Suprapubic skin (tissue), 4 donors: ENCODE measurements at regions not wholly inside any gene's neighbourhood (a gene's known extent, or its start where the extent isn't known, plus 50 kb on each side); places are given as distances from the start of the nearest gene placed in this dataset.

Source experiments
- EP300 ChIP-seq: sonication (generic); formaldehyde crosslinking; IDR thresholded peaks from one replicate; pipeline ENCODE4 v1.6.1; 2017; ENCODE audit warnings: antibody characterized with exemption
- POLR2A ChIP-seq, 2 donors: fragments of 450-650 bp; IDR thresholded peaks; one replicate each; pipeline ENCODE4 v1.6.1; 2017; ENCODE audit warnings: antibody characterized with exemption in 2 of 2, mild to moderate bottlenecking in 2 of 2, moderate library complexity in 2 of 2
- POLR2AphosphoS5 ChIP-seq, 3 donors: sonication (generic); formaldehyde crosslinking; IDR thresholded peaks; one replicate each; pipeline ENCODE4 v1.6.1; 2017; ENCODE audit warnings: antibody characterized with exemption in 3 of 3
- TF ChIP-seq, protein P1 (sequence below), 2 donors: fragments of 200-600 bp in 1 of 2; fragments of 450-650 bp in 1 of 2; sonication (generic) in 1 of 2; IDR thresholded peaks; one replicate each; pipeline ENCODE4 v1.5.1; 2016 to 2019; ENCODE audit warnings: antibody characterized with exemption in 2 of 2, mild to moderate bottlenecking in 1 of 2, moderate library complexity in 1 of 2

DNA sequence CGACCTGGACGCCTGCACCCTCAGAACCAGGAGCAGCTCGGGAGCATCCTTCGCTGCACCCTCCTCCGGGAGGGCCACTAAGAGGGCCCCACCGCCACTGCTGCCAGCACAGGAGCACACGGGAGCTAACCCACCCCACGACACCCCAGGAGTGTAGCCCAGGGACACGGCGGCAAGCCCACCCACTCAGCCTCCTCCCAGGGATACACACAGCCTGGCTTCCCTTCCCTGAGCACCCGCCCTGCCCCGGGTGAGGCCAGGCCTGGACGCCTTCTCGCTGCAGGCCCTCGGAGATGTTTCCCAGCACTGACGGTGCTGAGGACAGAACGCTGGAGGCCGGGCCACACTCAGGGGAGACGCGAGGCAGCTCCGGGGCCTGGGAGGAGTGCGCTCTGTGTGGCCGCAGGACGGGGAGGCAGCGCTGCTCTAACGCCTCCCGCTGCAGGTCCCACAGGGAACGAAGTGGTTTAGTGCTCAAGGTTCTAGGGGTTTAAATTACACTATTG is 190.4 kb downstream of the BRD1 start:
- TF ChIP-seq POLR2A (IDR thresholded peaks at IDR 0.05) (no peak), POLR2AphosphoS5 (IDR thresholded peaks at IDR 0.05) (no peak), EP300 (no peak)
- TF ChIP-seq, protein P1, sequence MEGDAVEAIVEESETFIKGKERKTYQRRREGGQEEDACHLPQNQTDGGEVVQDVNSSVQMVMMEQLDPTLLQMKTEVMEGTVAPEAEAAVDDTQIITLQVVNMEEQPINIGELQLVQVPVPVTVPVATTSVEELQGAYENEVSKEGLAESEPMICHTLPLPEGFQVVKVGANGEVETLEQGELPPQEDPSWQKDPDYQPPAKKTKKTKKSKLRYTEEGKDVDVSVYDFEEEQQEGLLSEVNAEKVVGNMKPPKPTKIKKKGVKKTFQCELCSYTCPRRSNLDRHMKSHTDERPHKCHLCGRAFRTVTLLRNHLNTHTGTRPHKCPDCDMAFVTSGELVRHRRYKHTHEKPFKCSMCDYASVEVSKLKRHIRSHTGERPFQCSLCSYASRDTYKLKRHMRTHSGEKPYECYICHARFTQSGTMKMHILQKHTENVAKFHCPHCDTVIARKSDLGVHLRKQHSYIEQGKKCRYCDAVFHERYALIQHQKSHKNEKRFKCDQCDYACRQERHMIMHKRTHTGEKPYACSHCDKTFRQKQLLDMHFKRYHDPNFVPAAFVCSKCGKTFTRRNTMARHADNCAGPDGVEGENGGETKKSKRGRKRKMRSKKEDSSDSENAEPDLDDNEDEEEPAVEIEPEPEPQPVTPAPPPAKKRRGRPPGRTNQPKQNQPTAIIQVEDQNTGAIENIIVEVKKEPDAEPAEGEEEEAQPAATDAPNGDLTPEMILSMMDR (IDR thresholded peaks at IDR 0.05), result no peak
